ENCODE measurements at regions not wholly inside any gene's neighbourhood (a gene's known extent, or its start where the extent isn't known, plus 50 kb on each side); places are given as distances from the start of the nearest gene placed in this dataset.

- no peak for DNase-seq (ENCODE audit: low spot score)
- no TSS peak for BruUV-seq (replicated peaks)
- POLR2A ChIA-PET, result interaction anchor here (0.6 kb wide), 1 partner anchor 77 kb away, joined by 4 read pairs; no protein-coding TSS in a partner anchor
- Histone ChIP-seq H3K9me2 (ENCODE audit: insufficient read depth, low read length) (no peaks in the 10 kb centered on the region), H3K27ac (ENCODE audit: low read depth, low read length, poor library complexity, severe bottlenecking) (no peak overlapping the region), H3K36me3 (ENCODE audit: insufficient read depth, low read length) (no peaks in the 10 kb centered on the region), H3K79me2 (ENCODE audit: insufficient read depth, low read depth, low read length) (no peaks in the 10 kb centered on the region), H3K4me3 (ENCODE audit: low read depth, low read length, poor library complexity, severe bottlenecking) (no peak overlapping the region), H3K4me2 (ENCODE audit: low read length) (no peak overlapping the region), H3K4me1 (ENCODE audit: insufficient read depth, low read length, poor library complexity, severe bottlenecking) (no peaks in the 10 kb centered on the region), H4K20me1 (ENCODE audit: insufficient read depth, low read length) (no peaks in the 10 kb centered on the region), H3K9me3 (ENCODE audit: low read length) (no peaks in the 10 kb centered on the region), H2AFZ (ENCODE audit: low read length) (no peak overlapping the region)
- CTCF ChIA-PET (ENCODE audit: unreplicated experiment), result no interaction called here
- no peak for TF ChIP-seq CTCF (conservative IDR thresholded peaks at IDR 0.05; ENCODE audit: low read length)
- no peak for TF ChIP-seq EZH2phosphoT487 (IDR thresholded peaks at IDR 0.05; ENCODE audit: borderline replicate concordance, low read depth, low read length)
- intact Hi-C loops (cut with micrococcal nuclease; ENCODE audit: unreplicated experiment), result no loop called here
These were observed 587.8 kb upstream of the JAG1 start for GRCh38 chr20:11261533-11262000.

GRCh38 chr20:11266571-11266970 is 592.8 kb upstream of the JAG1 start:
- Histone ChIP-seq H3K9me3 (ENCODE audit: low read length) (no peaks in the 10 kb centered on the region), H2AFZ (ENCODE audit: low read length) (no peak overlapping the region), H3K79me2 (ENCODE audit: insufficient read depth, low read depth, low read length) (no peaks in the 10 kb centered on the region), H3K4me3 (ENCODE audit: low read depth, low read length, poor library complexity, severe bottlenecking) (no peak overlapping the region), H3K4me1 (ENCODE audit: insufficient read depth, low read length, poor library complexity, severe bottlenecking) (no peaks in the 10 kb centered on the region), H3K36me3 (ENCODE audit: insufficient read depth, low read length) (no peaks in the 10 kb centered on the region), H3K4me2 (ENCODE audit: low read length) (no peak overlapping the region), H3K9me2 (ENCODE audit: insufficient read depth, low read length) (no peaks in the 10 kb centered on the region), H3K27ac (ENCODE audit: low read depth, low read length, poor library complexity, severe bottlenecking) (no peak overlapping the region), H4K20me1 (ENCODE audit: insufficient read depth, low read length) (no peaks in the 10 kb centered on the region)
- POLR2A ChIA-PET, result no interaction called here
- no peak for TF ChIP-seq EZH2phosphoT487 (IDR thresholded peaks at IDR 0.05; ENCODE audit: borderline replicate concordance, low read depth, low read length)
- no peak for DNase-seq (ENCODE audit: low spot score)
- CTCF ChIA-PET (ENCODE audit: unreplicated experiment), result no interaction called here
- intact Hi-C loops (cut with micrococcal nuclease; ENCODE audit: unreplicated experiment), result no loop called here
- no TSS peak for BruUV-seq (replicated peaks)

- Histone ChIP-seq H3K4me1 (ENCODE audit: insufficient read depth, low read length, poor library complexity, severe bottlenecking) (no peaks in the 10 kb centered on the region), H4K20me1 (ENCODE audit: insufficient read depth, low read length) (no peaks in the 10 kb centered on the region), H3K27ac (ENCODE audit: low read depth, low read length, poor library complexity, severe bottlenecking) (no peak overlapping the region), H3K79me2 (ENCODE audit: insufficient read depth, low read depth, low read length) (no peaks in the 10 kb centered on the region), H2AFZ (ENCODE audit: low read length) (no peak overlapping the region), H3K4me2 (ENCODE audit: low read length) (no peak overlapping the region), H3K9me2 (ENCODE audit: insufficient read depth, low read length) (no peaks in the 10 kb centered on the region), H3K9me3 (ENCODE audit: low read length) (no peaks in the 10 kb centered on the region), H3K36me3 (ENCODE audit: insufficient read depth, low read length) (no peaks in the 10 kb centered on the region), H3K4me3 (ENCODE audit: low read depth, low read length, poor library complexity, severe bottlenecking) (no peak overlapping the region)
- no TSS peak for BruUV-seq (replicated peaks)
- no peak for DNase-seq (ENCODE audit: low spot score)
- ChIA-PET CTCF (ENCODE audit: unreplicated experiment) (interaction anchor here (0.7 kb wide), 1 partner anchor 9 kb away, joined by 3 read pairs; no protein-coding TSS in a partner anchor), POLR2A (no interaction called here)
- intact Hi-C loops (cut with micrococcal nuclease; ENCODE audit: unreplicated experiment), result no loop called here
- TF ChIP-seq CTCF (conservative IDR thresholded peaks at IDR 0.05; ENCODE audit: low read length), result no peak
- no peak for TF ChIP-seq EZH2phosphoT487 (IDR thresholded peaks at IDR 0.05; ENCODE audit: borderline replicate concordance, low read depth, low read length)
These were observed 593.4 kb upstream of the JAG1 start for GRCh38 chr20:11267131-11267761.
